ENCODE measurements at regions not wholly inside any gene's neighbourhood (a gene's known extent, or its start where the extent isn't known, plus 50 kb on each side); places are given as distances from the start of the nearest gene placed in this dataset.

- H3K27me3 ChIP-seq = no peaks in the 10 kb centered on the region
- no peaks in the 10 kb centered on the region for H3K36me3 ChIP-seq
- H3K4me1 ChIP-seq = no peaks in the 10 kb centered on the region
- intact Hi-C loops (cut with DNase I) = no loop called here
- TF ChIP-seq POLR2AphosphoS5 (IDR thresholded peaks at IDR 0.05; ENCODE audit: insufficient read depth in 1 of 2, low read depth in 1 of 2) (no peak), POLR2A (IDR thresholded peaks at IDR 0.05) (no peak), CTCF (IDR thresholded peaks at IDR 0.05) (no peak)
- DNase-seq (ENCODE audit: extremely low spot score in 2 of 2) = no peak
- no peak overlapping the region for H3K4me3 ChIP-seq
- no peaks in the 10 kb centered on the region for H3K9me3 ChIP-seq
- no peak overlapping the region for H3K27ac ChIP-seq
Measured at GRCh38 chr19:28907534-28907933, 305.4 kb downstream of the UQCRFS1 start.

GRCh38 chr19:28905996-28906395 is 307.0 kb downstream of the UQCRFS1 start:
- H3K27ac ChIP-seq = no peak overlapping the region
- no peaks in the 10 kb centered on the region for H3K4me1 ChIP-seq
- H3K9me3 ChIP-seq = no peaks in the 10 kb centered on the region
- intact Hi-C loops (cut with DNase I) = no loop called here
- no peaks in the 10 kb centered on the region for H3K27me3 ChIP-seq
- no peaks in the 10 kb centered on the region for H3K36me3 ChIP-seq
- H3K4me3 ChIP-seq = no peak overlapping the region
- no peak for TF ChIP-seq CTCF (IDR thresholded peaks at IDR 0.05)
- no peak for TF ChIP-seq POLR2AphosphoS5 (IDR thresholded peaks at IDR 0.05; ENCODE audit: insufficient read depth in 1 of 2, low read depth in 1 of 2)
- TF ChIP-seq POLR2A (IDR thresholded peaks at IDR 0.05) = no peak
- no peak for DNase-seq (ENCODE audit: extremely low spot score in 2 of 2)

DNA sequence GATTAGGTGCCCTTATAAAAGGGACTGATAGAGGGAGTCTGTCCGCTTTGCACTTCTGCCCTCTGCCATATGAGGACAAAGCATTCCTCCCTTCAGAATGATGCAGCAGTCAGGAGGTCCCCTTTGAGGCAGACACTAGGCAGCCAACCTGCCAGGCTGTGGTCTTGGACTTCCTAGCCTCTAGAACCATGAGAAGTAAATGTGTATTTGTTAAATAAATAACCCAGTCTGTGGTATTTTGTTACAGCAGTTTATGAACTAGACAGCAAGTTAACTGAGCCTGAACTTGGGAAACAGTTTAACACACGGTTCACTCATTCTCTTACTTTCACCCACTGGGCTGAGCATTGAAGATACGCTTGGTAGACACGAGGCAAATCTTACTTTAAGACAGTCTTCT is 313.2 kb downstream of the UQCRFS1 start:
- Histone ChIP-seq H3K27ac (no peak overlapping the region), H3K4me1 (no peaks in the 10 kb centered on the region), H3K4me3 (no peak overlapping the region), H3K9me3 (no peaks in the 10 kb centered on the region), H3K36me3 (no peaks in the 10 kb centered on the region), H3K27me3 (no peaks in the 10 kb centered on the region)
- no peak for TF ChIP-seq POLR2AphosphoS5 (IDR thresholded peaks at IDR 0.05; ENCODE audit: insufficient read depth in 1 of 2, low read depth in 1 of 2)
- TF ChIP-seq POLR2A (IDR thresholded peaks at IDR 0.05) = no peak
- no peak for TF ChIP-seq CTCF (IDR thresholded peaks at IDR 0.05)
- DNase-seq (ENCODE audit: extremely low spot score in 2 of 2) = no peak
- intact Hi-C loops (cut with DNase I) = no loop called here

GRCh38 chr19:28898249-28898648 is 314.7 kb downstream of the UQCRFS1 start:
- Histone ChIP-seq H3K36me3 (no peaks in the 10 kb centered on the region), H3K27me3 (no peaks in the 10 kb centered on the region), H3K9me3 (no peaks in the 10 kb centered on the region), H3K27ac (no peak overlapping the region), H3K4me1 (no peaks in the 10 kb centered on the region), H3K4me3 (no peak overlapping the region)
- intact Hi-C loops (cut with DNase I) = no loop called here
- DNase-seq (ENCODE audit: extremely low spot score in 2 of 2) = no peak
- no peak for TF ChIP-seq POLR2A (IDR thresholded peaks at IDR 0.05)
- TF ChIP-seq CTCF (IDR thresholded peaks at IDR 0.05) = no peak
- TF ChIP-seq POLR2AphosphoS5 (IDR thresholded peaks at IDR 0.05; ENCODE audit: insufficient read depth in 1 of 2, low read depth in 1 of 2) = no peak

- H3K27me3 ChIP-seq = no peaks in the 10 kb centered on the region
- H3K4me3 ChIP-seq = no peak overlapping the region
- no peaks in the 10 kb centered on the region for H3K36me3 ChIP-seq
- no peaks in the 10 kb centered on the region for H3K4me1 ChIP-seq
- no peaks in the 10 kb centered on the region for H3K9me3 ChIP-seq
- no peak for DNase-seq (ENCODE audit: extremely low spot score in 2 of 2)
- intact Hi-C loops (cut with DNase I) = no loop called here
- no peak for TF ChIP-seq POLR2A (IDR thresholded peaks at IDR 0.05)
- TF ChIP-seq CTCF (IDR thresholded peaks at IDR 0.05) = no peak
- TF ChIP-seq POLR2AphosphoS5 (IDR thresholded peaks at IDR 0.05; ENCODE audit: insufficient read depth in 1 of 2, low read depth in 1 of 2) = no peak
- H3K27ac ChIP-seq = no peak overlapping the region
Measured at GRCh38 chr19:28889941-28890670, 322.8 kb downstream of the UQCRFS1 start.

Data from vagina (tissue), 2 donors.